ENCODE measurements at regions not wholly inside any gene's neighbourhood (a gene's known extent, or its start where the extent isn't known, plus 50 kb on each side); places are given as distances from the start of the nearest gene placed in this dataset.

- TF ChIP-seq EZH2 (IDR thresholded peaks at IDR 0.05; ENCODE audit: borderline replicate concordance, low read depth, low read length, severe bottlenecking) (no peak), CTCF (IDR thresholded peaks at IDR 0.05; ENCODE audit: borderline replicate concordance, extremely low read depth, low read length, poor library complexity, severe bottlenecking) (no peak)
Observed at GRCh38 chr15:93823971-93824913, 407.1 kb upstream of the MCTP2 start.
